ENCODE measurements at regions not wholly inside any gene's neighbourhood (a gene's known extent, or its start where the extent isn't known, plus 50 kb on each side); places are given as distances from the start of the nearest gene placed in this dataset.

DNA sequence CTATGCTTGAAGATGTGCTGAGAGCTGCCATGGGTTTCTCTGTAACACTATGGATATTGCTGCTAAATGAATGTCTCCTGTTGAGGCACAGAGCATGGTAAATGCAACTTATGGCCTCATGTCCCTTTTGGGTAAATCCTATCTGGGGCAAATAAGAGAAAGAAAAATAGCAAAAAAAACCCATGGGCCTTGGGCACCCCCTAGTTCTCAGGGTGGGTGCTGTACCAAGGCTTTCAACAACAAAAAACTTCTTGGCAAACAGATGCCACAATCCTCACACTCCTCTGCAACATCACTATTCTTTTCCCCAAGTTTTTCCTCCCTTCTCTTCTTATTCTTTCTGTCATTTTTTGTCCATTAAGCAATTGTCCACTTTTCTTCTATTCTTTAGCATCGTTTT is 340.1 kb upstream of the ROBO2 start:
- TF ChIP-seq POLR2A (IDR thresholded peaks at IDR 0.05; ENCODE audit: low read depth, low read length) (no peak), POLR2AphosphoS5 (IDR thresholded peaks at IDR 0.05; ENCODE audit: low read depth, low read length) (no peak), TAF1 (IDR thresholded peaks at IDR 0.05; ENCODE audit: low read depth, low read length) (no peak), SPI1 (IDR thresholded peaks at IDR 0.05; ENCODE audit: low read depth, low read length) (no peak)
